NCI-H1105 (cell line): ENCODE measurements at regions not wholly inside any gene's neighbourhood (a gene's known extent, or its start where the extent isn't known, plus 50 kb on each side); places are given as distances from the start of the nearest gene placed in this dataset.
"Not testable (repeated sequence)": the region's sequence is repeated elsewhere in the genome, so short reads cannot be mapped to it uniquely, and the experiment has no call there.

Experiments used
- DNase-seq: peaks from one replicate; lab custom pipeline; 2025; lab: John Stamatoyannopoulos, UW

DNA sequence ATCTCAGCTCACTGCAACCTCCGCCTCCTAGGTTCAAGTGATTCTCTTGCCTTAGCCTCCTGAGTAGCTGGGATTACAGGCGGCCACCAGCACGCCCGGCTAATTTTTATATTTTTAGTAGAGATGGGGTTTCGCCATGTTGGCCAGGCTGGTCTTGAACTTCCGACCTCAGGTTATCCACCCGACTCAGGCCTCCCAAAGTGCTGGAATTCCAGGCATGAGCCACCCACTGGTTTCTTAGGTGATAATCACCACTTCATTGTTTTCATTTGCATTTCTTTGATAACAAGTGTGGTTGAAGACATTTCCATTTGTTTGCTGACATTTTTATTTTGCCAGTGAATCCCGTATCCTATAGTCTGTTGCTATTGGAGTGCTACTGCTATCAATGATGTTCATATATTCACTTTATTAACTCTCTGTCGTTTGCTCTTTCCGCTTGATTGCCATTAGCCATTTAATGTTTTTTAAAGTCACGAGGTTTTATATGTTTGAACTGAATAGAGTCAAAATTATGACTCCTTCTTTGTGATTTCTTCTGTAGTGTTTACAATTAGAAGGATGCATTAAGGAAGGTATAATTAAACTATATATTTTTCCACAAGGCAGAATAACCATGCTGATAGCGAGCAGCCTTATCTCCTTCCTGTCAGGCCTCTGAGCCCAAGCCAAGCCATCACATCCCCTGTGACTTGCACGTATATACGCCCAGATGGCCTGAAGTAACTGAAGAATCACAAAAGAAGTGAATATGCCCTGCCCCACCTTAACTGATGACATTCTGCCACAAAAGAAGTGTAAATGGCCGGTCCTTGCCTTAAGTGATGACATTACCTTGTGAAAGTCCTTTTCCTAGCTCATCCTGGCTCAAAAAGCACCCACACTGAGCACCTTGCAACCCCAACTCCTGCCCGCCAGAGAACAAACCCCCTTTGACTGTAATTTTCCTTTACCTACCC is 87.3 kb upstream of the DAPK1 start:
- not testable (repeated sequence) for DNase-seq

DNA sequence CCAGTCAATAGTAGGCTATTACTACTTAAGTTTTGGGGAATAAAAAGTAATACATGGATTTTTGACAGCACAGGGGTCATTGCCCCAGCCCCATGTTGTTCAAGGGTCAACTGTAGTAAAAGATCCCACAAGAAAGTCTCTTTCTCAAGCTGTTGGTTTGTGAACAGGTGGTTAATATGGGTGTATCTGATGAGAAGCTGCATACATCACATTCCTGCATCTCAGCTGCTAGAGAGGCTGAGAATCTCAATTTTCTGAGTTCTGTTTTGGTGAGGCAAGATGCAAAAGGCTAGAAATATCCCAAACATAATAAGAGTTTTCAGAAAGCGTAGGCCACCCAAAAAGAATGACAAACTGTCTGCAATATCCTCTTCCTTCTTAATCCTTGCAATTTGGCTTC is 76.8 kb upstream of the DAPK1 start:
- DNase-seq, result no peak

DNA sequence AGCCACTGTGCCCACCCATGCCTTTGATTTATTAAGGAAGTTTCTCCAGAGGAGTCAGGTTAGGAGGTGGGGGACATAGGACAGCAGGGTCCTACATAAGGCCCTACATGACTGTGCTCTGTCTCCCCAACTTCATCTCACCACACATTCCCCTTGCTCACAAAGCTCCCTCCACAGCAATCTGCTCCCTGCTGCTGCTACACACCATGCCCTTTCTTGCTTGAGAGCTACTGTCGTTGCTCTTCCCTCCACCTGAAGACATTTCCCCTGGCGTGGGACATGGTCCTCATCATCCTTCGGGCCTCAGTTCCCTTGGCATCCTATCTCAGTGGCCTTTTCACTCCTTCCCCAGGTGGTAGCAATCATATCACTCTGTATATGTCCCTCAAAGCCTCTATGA is 75.9 kb upstream of the DAPK1 start:
- no peak for DNase-seq

DNA sequence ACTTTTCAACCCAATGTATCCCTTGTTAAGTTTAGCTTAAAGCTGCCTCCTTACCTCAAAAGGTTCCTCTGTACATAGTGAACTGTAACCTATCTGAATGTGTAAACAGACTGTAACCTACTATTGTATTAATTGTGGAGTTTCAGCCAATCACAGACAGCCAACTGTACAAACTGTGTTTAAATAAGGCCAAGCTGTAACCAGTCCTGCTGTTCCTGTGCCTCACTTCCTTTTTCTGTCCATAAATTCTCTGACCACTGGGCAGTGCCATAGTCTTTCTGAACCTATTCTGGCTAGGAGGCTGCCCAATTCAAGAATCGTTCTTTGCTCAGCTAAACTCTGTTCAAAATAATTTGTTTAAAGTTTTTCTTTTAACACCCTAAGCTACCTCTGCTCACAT is 74.7 kb upstream of the DAPK1 start:
- no peak for DNase-seq

DNA sequence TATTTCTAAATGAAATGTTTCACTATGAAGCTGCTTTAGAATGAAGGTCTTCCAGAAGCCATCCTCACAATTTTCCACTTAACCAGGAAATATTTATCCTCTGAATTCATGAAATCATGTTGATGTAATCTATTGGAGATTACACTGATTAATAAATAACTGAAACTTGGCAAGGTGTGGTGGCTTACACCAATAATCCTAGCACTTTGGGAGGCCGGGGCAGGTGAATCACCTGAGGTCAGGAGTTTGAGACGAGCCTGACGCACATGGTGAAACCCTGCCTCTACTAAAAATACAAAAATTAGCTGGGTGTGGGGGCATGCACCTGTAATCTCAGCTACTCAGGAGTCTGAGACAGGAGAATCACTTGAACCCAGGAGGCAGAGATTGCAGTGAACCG is 73.8 kb upstream of the DAPK1 start:
- DNase-seq, result not testable (repeated sequence)

DNA sequence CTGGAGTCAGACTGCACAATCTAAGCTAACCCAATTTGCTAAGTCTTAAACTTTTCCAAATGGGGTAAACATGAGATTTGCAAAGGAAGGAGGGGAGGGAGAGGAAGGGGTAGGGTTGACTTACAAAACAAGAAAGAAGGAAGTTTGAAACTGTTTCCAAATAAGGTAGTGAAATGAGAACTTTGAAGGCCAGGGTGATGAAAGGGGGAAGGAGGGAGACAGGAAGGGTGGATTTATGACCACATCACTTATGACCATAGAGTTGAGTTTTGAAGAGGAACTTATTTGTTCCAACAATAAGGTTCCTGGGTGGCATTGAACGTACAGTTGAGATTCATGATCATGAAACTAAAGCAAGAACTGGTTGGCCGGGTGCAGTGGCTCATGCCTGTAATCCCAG is 72.5 kb upstream of the DAPK1 start:
- no peak for DNase-seq

DNA sequence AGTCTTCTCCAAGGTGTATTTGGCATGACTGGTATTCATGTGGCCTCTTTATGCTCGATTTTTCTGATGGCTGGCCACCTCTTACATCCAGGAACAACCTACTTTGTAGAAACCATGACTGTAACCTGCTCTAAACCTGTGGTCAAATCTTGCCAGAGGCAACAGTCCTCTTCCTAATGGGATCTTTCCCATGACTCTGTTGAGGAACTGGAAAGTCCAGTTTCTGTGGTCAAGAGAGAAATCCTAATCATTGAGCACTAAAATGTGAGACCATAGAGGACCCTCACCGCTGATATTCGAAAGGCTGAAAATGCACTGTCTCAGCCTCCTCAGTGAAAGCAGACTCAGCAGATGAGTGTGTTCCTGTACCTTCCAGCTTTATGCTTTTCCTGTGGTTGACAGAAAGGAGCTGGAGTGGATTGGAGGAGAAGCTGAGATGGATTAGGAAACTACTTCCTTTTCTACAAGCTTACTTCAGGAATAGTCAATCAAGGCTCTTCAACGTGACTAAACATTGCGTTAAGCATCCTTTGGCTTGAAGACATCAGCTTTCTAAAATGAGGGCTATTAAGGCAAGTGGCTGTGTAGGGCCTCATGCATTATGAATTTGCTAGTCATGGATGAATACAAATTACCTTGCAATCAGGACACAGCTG is 69.7 kb upstream of the DAPK1 start:
- DNase-seq, result no peak

DNA sequence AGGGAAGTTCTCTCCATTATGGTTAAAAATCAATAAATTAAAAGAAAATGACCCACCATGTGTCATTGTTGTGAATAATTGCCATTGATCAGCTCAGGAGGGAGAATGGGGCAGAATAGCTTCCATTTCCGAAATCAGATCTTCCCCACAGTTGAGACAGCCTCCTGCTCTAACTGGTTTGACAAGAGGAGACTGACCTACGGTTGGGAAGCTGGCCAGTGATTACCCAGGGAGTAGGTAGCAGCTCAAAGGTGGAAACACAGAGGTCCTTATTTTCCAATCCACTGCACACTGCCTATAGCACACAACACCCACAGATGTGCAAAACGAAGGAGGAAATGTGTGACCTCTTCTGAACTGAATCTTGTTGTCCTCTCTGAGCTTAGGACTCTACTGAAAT is 69.0 kb upstream of the DAPK1 start:
- DNase-seq, result no peak

DNA sequence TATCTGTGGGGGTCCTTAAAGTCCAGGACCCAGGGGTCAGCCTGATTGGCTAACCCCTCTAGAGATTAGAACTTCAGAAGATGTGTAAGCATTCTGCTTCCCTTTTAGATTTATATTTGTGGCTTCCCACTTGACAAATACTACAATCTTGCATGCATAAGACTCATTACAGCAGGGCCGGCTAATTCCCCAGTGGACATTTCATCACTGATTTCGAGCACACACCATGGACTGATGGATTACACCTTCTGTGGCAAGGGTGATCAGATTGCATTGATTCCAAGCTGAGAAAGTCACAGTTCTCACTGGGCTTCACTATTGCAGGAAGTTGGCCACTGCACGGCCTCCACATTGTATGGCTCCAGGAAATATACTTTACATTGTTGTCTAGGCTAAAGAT is 65.8 kb upstream of the DAPK1 start:
- DNase-seq, result no peak

DNA sequence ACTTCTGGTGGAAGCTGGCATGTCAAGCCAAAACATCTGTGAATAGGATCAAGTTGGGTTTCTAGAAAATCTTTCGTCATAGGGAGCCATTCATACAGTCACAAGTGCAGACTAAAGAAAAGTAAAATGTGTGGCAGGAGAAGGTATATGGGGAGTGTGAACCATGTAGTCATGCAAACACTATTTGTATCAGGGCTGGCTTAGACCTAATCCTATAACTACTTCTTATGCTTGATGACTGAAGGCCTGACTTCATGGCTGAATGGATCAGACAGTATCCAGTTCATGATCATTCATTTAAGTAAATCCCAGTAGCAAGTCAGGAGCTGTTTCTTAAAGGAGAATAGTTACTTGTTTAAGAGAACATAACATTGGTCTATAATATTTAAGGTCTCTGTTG is 63.8 kb upstream of the DAPK1 start:
- no peak for DNase-seq

DNA sequence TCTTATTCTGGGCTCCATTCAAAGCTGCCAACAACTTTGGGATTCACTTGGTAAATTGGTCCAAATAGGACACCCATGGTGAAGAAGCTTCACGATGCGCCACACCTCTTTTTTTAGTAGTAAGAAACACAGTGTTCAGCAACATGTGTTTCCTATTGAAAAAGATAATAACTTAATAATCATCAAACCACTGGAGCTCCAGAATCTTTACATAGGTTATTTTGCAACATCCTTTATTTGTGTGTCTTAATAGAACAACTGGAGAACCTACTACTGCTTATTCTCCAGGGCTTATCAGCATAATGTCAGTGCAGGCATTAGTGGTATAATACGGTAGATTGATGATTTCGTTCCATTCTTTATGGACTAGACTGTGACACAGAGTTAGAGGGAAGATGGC is 63.3 kb upstream of the DAPK1 start:
- DNase-seq, result no peak

DNA sequence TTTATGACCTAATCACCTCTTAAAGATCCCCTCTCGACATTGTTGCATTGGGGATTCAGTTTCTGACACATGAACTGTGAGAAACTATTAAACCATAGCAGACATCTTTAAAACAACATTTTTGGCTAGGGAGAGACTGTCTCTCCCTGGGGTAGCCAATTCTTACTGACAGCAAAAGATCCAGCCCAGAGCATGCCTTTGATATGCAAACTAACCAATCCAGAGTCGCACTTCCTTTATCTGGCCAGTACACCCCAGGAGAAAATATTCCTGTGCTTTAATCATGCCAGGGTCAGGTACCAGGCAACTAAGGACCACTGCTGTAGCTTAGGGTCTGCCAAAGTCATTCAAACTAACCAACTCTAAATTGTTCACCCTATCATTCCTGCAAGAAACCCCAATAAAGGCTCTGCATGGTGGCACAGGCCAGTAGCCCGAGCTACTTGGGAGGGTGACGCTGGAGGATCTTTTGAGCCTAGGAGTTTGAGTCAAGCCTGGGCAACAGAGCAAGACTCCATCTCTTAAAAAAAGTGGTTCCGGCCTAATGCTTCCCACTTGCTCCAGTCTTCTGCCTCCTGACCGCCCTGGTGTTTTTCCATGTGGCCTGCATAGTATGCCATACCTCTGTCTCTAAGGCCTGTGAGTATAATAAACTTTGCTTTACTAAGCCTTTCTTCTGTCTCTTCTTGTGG is 62.3 kb upstream of the DAPK1 start:
- DNase-seq, result no peak

DNA sequence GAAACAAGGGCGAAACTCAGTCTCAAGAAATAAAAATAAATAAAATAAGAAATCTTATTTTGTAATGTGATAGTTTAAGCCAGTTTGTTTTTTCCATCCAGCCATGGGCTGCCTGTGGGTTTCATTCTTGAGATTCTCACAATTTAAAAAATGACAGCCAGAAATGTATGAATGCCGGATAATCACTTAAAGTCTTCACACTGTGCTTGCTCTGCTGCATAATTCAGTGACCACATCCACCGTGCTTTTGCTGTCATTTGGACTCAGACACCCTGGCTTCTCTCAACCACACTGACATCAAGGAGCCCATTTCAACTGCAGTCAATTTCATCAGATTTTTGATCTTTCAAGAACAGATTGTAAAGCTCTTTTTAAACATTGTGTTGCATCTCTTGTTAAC is 61.0 kb upstream of the DAPK1 start:
- DNase-seq, result no peak

DNA sequence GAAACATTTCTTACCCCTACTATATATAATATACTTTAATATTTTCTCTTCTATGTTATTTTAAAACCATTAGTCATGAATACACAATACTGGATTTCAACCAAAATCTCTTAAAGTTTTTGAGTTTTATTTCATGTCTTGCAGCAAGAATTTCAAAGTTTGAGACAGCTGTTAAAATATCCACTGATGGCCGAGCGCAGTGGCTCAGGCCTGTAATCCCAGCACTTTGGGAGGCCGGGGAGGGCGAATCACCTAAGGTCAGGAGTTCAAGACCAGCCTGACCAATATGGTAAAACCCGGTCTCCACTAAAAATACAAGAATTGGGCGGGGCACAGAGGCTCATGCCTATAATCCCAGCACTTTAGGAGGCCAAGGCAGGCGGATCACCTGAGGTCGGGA is 59.7 kb upstream of the DAPK1 start:
- no peak for DNase-seq

DNA sequence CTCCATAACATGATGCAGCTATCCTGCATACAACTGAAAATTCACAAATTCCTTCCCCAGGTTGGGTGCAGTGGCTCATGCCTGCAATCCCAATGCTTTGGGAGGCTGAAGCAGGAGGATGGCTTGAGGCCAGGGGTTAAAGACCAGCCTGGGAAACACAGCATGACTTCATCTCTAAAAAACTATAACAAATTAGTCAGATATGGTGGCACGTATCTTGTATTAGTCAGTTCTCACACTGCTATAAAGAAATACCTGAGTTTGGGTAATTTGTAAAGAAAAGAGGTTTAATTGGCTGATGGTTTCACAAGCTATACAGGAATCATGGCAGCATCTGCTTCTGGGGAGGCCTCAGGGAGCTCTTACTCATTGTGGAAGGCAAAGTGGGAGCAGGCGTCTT is 56.4 kb upstream of the DAPK1 start:
- no peak for DNase-seq

DNA sequence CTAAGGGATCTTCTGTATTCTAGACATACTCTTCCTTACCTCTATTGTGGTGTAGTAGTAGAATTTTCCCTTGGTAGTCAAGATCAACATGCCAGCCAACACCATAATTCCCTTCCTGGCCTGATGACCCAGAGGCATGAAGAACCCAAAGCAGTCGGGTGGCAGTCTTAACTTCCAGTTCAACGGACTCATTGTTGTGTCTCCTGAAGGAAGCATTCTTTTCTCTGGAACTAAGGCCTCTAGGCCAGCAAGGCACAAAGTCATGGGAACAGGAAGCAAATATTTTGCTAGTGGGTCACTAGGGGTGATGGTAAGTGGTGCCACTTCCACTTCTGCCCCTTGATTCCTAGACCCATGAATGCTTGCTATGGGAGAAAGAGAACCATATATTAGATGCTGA is 55.2 kb upstream of the DAPK1 start:
- DNase-seq, result no peak

DNA sequence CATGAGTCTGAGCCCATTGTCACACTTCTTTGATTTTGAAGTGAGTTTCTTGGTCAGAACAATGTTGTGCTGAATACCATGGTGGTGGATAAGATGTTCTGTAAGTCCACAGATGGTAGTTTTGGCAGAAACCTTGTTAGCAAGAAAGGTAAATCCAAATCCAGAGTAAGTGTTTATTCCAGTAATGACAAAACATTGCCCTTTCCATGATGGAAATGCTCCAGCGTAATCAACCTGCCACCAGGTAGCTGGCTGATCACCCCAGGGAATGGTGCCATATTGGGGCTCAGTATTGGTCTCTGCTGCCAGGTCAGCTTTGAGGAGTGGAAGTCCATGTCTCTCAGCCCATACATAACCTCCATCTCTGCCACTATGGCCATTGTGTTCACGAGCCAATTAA is 54.7 kb upstream of the DAPK1 start:
- DNase-seq, result no peak

DNA sequence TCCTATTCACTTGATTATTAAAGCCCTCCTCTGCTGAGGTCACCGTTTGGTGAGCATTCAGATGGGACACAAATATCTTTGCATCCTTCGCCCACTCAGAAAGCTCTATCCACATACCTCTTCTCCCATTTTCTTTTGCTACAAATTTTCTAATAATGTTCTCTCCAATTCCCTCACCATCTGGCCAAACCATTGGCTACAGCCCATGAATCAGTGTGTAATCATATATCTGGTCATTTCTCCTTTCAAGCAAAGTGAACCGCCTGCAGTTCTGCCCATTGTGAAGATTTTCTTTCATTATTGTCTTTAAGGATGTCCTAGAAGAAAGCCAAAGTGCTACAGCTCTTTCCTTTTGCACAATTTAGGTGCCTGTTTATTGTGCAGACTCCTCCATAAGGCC is 54.2 kb upstream of the DAPK1 start:
- DNase-seq, result no peak

DNA sequence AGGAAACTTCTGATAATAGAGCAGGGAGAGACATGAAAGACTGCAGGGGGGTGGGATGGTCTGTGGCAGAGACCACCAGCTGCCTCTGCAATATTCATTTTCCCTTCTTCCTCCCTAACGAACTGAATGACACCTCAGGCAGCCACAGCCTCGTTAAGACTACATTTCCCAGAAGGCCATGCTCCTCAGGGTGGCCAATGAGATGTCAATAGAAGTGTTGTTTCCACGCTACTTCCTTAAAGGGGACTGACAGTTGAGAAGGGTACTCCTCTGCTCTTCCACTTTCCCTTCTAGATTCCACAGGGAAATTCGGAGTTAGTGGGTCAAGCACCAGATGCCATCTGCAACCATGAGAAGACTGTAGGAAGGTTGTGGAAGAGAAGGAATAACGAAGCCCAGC is 52.0 kb upstream of the DAPK1 start:
- DNase-seq, result no peak

DNA sequence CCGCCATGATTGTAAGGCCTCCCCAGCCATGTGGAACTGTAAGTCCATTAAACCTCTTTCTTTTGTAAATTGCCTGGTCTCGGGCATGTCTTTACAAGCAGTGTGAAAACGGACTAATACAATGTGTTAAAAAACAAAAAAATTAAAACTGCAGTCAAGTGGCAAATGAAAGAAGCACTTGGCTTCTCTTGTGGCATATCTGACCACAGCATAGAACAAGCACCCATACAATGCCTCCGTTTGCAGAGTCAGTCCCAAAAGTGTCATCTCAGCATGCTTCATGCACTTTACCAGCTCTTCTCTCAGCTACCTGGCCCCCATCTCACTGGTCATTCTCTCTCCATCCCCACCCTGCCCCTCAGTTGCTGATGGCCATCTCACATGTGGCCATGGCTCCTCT is 51.1 kb upstream of the DAPK1 start:
- DNase-seq, result no peak

DNA sequence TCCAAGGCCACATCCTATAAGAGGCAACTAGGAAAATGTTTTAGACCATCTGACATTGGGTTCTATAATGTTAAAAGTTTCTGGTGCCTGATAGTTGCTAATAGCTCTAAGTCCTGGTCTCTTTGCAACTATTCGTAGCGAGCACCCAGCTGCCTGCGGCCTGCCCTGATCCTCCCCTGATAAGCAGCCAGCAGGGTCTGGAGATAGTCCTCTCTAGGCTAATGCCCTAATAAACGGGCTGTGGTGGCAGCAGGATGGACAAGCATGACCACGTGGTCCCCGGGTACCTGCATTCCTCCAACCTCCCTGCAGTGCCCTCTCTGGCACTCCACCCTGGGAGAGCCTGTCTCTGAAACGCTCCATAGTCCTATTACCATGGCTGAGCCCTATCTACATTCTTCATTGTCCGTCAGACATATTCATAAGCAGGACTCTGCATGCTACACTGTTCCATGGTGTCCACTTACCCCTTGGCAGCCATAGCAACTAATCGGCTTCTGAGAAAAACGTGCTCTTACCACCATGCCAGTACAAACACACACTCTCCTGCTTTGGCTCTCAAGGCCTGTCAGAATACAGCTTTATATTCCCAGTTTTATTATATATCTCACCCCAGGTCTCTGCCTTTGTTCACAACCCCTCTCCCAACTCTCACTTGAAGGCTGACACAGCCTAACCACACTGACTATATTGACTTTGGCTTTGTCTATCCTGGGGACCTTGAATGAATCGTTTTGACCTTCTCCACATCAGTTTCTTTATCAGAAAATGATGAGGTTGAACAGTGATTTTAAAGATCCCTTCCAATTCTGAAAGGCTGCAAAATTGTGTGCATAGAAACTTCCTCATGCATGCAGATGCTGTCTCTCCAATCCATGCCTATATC is 49.9 kb upstream of the DAPK1 start:
- no peak for DNase-seq
